IMR-90 (cell line): ENCODE measurements at regions not wholly inside any gene's neighbourhood (a gene's known extent, or its start where the extent isn't known, plus 50 kb on each side); places are given as distances from the start of the nearest gene placed in this dataset.

ENCODE experiments used
- ATAC-seq: fragments of 200-7000 bp; cut with Tn5 transposase; 2 replicates; pipeline ENCODE4 v1.9.1; 2020; ENCODE audit warnings: low read depth, mild to moderate bottlenecking, moderate library complexity
- BruUV-seq: library from RNA; stranded (reverse); fragments of 400-500 nt; replicated peaks from 2 replicates; lab custom pipeline; 2021; lab: Mats Ljungman, UMichigan
- CTCF ChIA-PET: fragments of 300-600 bp; formaldehyde crosslinking; extraction: SDS; loops from one replicate; lab custom pipeline; 2021; ENCODE audit warnings: antibody characterized with exemption; lab: Yijun Ruan, JAX
- POLR2A ChIA-PET: fragments of 300-600 bp; sonication (Branson Sonifier 250); formaldehyde crosslinking; loops from one replicate; lab custom pipeline; 2022; ENCODE audit warnings: antibody characterized with exemption; ENCODE audit not compliant: unreplicated experiment; lab: Charles Lee
- DNase-seq: peaks from one replicate; pipeline ENCODE4 v3.0.0; 2013
- H2AFZ ChIP-seq: replicated peaks from 2 replicates; pipeline ENCODE3; 2013; ENCODE audit warnings: low read length, mild to moderate bottlenecking; ENCODE audit not compliant: poor library complexity
- H2AK5ac ChIP-seq: 2 replicates; pipeline ENCODE4 v1.6.1; 2013; ENCODE audit warnings: low read depth, low read length, inconsistent platforms
- H2AK9ac ChIP-seq: replicated peaks from 2 replicates; pipeline ENCODE3; 2013; ENCODE audit warnings: mild to moderate bottlenecking, low read depth, low read length, moderate library complexity; ENCODE audit not compliant: poor library complexity
- H2BK120ac ChIP-seq: 2 replicates; pipeline ENCODE4 v1.6.1; 2013; ENCODE audit warnings: low read depth, low read length, inconsistent platforms
- H2BK15ac ChIP-seq: 3 replicates; pipeline ENCODE4 v1.6.1; 2013; ENCODE audit warnings: low read depth, low read length, inconsistent platforms
- H2BK20ac ChIP-seq: 2 replicates; pipeline ENCODE4 v1.6.1; 2013; ENCODE audit warnings: low read depth, mild to moderate bottlenecking, inconsistent platforms, low read length, moderate library complexity
- H2BK5ac ChIP-seq: 2 replicates; pipeline ENCODE4 v1.6.1; 2013; ENCODE audit warnings: mild to moderate bottlenecking, low read depth, low read length, inconsistent platforms; ENCODE audit not compliant: poor library complexity, severe bottlenecking
- H3K14ac ChIP-seq: replicated peaks from 2 replicates; pipeline ENCODE4 v1.6.1; 2013; ENCODE audit warnings: low read depth, low read length, inconsistent platforms
- H3K18ac ChIP-seq: 2 replicates; pipeline ENCODE4 v1.6.1; 2013; ENCODE audit warnings: low read depth, low read length, control low read depth
- H3K23ac ChIP-seq: 2 replicates; pipeline ENCODE4 v1.6.1; 2013; ENCODE audit warnings: low read depth, low read length, inconsistent platforms
- H3K27ac ChIP-seq: 2 replicates; pipeline ENCODE4 v1.5.1; 2013; ENCODE audit warnings: mild to moderate bottlenecking, control low read depth, low read length; ENCODE audit not compliant: insufficient read depth
- H3K27me3 ChIP-seq: 2 replicates; pipeline ENCODE4 v1.6.1; 2013; ENCODE audit warnings: low read length; ENCODE audit not compliant: control insufficient read depth, insufficient read depth
- H3K36me3 ChIP-seq: 2 replicates; pipeline ENCODE4 v1.6.1; 2013; ENCODE audit warnings: low read length, mixed read lengths; ENCODE audit not compliant: control insufficient read depth, insufficient read depth
- H3K4ac ChIP-seq: 2 replicates; pipeline ENCODE4 v1.6.1; 2013; ENCODE audit warnings: low read depth, low read length, inconsistent platforms
- H3K4me1 ChIP-seq: 2 replicates; pipeline ENCODE4 v1.6.1; 2013; ENCODE audit warnings: low read length, mixed read lengths; ENCODE audit not compliant: control insufficient read depth, insufficient read depth
- H3K4me2 ChIP-seq: 2 replicates; pipeline ENCODE4 v1.6.1; 2013; ENCODE audit warnings: low read depth, mild to moderate bottlenecking, control low read depth, low read length, moderate library complexity
- H3K4me3 ChIP-seq: 2 replicates; pipeline ENCODE4 v1.5.1; 2013; ENCODE audit warnings: low read depth, mild to moderate bottlenecking, control low read depth, low read length, moderate library complexity; ENCODE audit not compliant: insufficient read depth
- H3K56ac ChIP-seq: 2 replicates; pipeline ENCODE4 v1.6.1; 2013; ENCODE audit warnings: low read length, inconsistent platforms; ENCODE audit not compliant: insufficient read depth; ENCODE audit errors: extremely low read depth
- H3K79me1 ChIP-seq, 2 experiments: 2 replicates each; pipeline ENCODE4 v1.6.1; 2013; ENCODE audit warnings: low read length in 2 of 2, inconsistent platforms in 1 of 2, low read depth in 1 of 2
- H3K9ac ChIP-seq: 2 replicates; pipeline ENCODE4 v1.6.1; 2013; ENCODE audit warnings: low read depth, low read length, control low read depth
- H3K9me1 ChIP-seq: 2 replicates; pipeline ENCODE4 v1.6.1; 2013; ENCODE audit warnings: low read length, inconsistent platforms; ENCODE audit not compliant: insufficient read depth
- H3K9me3 ChIP-seq: 2 replicates; pipeline ENCODE4 v1.6.1; 2013; ENCODE audit warnings: low read length; ENCODE audit not compliant: control insufficient read depth, insufficient read depth
- H4K20me1 ChIP-seq: 2 replicates; pipeline ENCODE4 v1.6.1; 2013; ENCODE audit warnings: low read length, inconsistent platforms; ENCODE audit not compliant: insufficient read depth
- H4K5ac ChIP-seq: 2 replicates; pipeline ENCODE4 v1.6.1; 2013; ENCODE audit warnings: mild to moderate bottlenecking, low read depth, low read length, control low read depth
- H4K8ac ChIP-seq, 2 experiments: 2 replicates each; pipeline ENCODE4 v1.6.1; 2013; ENCODE audit warnings: low read depth in 2 of 2, low read length in 2 of 2, control low read depth in 1 of 2, inconsistent platforms in 1 of 2
- H4K91ac ChIP-seq: 2 replicates; pipeline ENCODE4 v1.6.1; 2013; ENCODE audit warnings: low read depth, low read length, inconsistent platforms; ENCODE audit not compliant: insufficient read depth
- CEBPB ChIP-seq: IDR thresholded peaks from 2 replicates; pipeline ENCODE4 v1.6.1; 2012; ENCODE audit warnings: low read depth, low read length, improper control_type of control experiment
- CHD1 ChIP-seq: IDR thresholded peaks from 2 replicates; pipeline ENCODE4 v1.6.1; 2012; ENCODE audit warnings: low read depth, low read length, improper control_type of control experiment
- RFX5 ChIP-seq: IDR thresholded peaks from 2 replicates; pipeline ENCODE4 v1.8.0; 2012; ENCODE audit warnings: low read depth, mild to moderate bottlenecking, low read length, moderate library complexity
- WGBS, 2 experiments: methylation state at CpG; one replicate each; pipeline versions ENCODE4 v1.1.5 to v1.1.7; 2013; ENCODE audit warnings: missing lambda C conversion rate in 2 of 2; ENCODE audit not compliant: insufficient read length in 1 of 2; ENCODE audit errors: extremely low coverage in 2 of 2; 5-methylcytosine and 5-hydroxymethylcytosine counted together
- dilution Hi-C: fragments of 300-500 bp; cut with HindIII; formaldehyde crosslinking; loops from one replicate; pipeline ENCODE4 v1.14.3; 2018; ENCODE audit warnings: low sequenced_read_pairs; ENCODE audit not compliant: unreplicated experiment
- in situ Hi-C: fragments of 300-500 bp; cut with MboI; formaldehyde crosslinking; loops from 3 replicates; pipeline ENCODE4 v1.14.3; 2019; ENCODE audit warnings: low sequenced_read_pairs, inconsistent platforms, mixed read lengths
- intact Hi-C: fragments of 100-400 bp; cut with micrococcal nuclease; formaldehyde crosslinking; loops from 2 replicates; pipeline ENCODE4 v1.10.0; 2022

DNA sequence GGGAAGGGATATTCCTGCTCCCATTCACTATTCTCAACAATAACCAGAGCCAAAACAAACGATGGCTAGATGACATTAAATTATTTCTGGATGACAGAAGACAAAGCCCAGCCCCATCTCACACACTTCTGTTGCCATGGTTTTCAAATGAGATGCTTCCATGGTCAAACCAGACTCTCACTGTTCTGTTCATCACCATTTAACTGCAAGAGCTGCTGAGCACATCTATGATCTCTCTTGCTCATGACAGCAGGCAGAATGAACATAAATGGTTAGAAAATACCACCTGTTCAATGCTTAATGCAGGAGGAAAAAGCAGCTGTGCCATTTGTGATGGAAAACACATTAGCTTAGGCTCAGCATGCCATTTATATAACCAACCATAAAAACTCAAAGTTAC is 758.6 kb upstream of the ZWINT start:
- CTCF ChIA-PET, result no interaction called here
- DNase-seq, result no peak
- Histone ChIP-seq H2AFZ (no peak overlapping the region), H3K27me3 (no peaks in the 10 kb centered on the region), H3K4ac (no peak overlapping the region), H3K4me3 (no peak overlapping the region), H3K4me2 (no peak overlapping the region), H2BK20ac (no peak overlapping the region), H4K20me1 (no peaks in the 10 kb centered on the region), H3K14ac (no peak overlapping the region), H3K56ac (no peak overlapping the region), H3K27ac (no peak overlapping the region), H2BK15ac (no peak overlapping the region), H2AK9ac (no peak overlapping the region), H3K4me1 (no peaks in the 10 kb centered on the region), H4K8ac (no peak overlapping the region), H4K5ac (no peak overlapping the region), H2BK5ac (no peak overlapping the region), H3K36me3 (no peaks in the 10 kb centered on the region), H2BK120ac (no peak overlapping the region), H2AK5ac (no peak overlapping the region), H3K9ac (no peak overlapping the region), H3K9me1 (no peaks in the 10 kb centered on the region), H3K79me1 (no peaks in the 10 kb centered on the region), H3K23ac (no peak overlapping the region), H3K9me3 (0 out of 2 replicates have a peak, but pooled peaks cover 2% of the 10 kb centered on the region), H3K18ac (no peak overlapping the region), H4K91ac (no peak overlapping the region)
- POLR2A ChIA-PET, result no interaction called here
- intact Hi-C loops, result no loop called here
- dilution Hi-C loops, result no loop called here
- WGBS, 2 experiments, result 20% methylated on average over 1 of the region's 1 CpG; no CpG with 5 or more reads in 1 of the 2 experiments
- in situ Hi-C loops, result no loop called here
- TF ChIP-seq CEBPB, result no peak
- no peak for TF ChIP-seq RFX5
- no peak for TF ChIP-seq CHD1
- BruUV-seq, result no TSS peak
- no peak for ATAC-seq
